ENCODE measurements at regions not wholly inside any gene's neighbourhood (a gene's known extent, or its start where the extent isn't known, plus 50 kb on each side); places are given as distances from the start of the nearest gene placed in this dataset.

DNA sequence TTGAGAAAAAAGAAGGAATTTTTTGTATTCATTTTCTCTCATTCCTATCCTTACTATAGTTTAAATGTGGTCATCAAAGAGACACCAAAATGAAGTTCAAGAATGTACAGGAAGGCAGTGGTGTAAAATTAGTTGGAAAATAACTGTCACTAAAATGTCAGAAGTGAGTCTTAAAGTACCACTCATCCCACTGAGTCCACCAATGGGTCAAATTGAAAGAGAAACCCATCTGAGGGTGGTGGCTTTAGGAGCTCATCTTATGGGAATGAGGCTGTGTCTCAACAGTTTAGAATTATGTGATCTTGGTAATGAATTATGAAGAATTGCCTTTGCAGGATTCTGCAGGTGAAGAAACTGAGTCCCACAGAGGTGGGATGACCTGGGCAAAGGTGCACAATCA, 403.5 kb downstream of the FGF9 start:
- intact Hi-C loops (cut with micrococcal nuclease) = no loop called here
- TF ChIP-seq EZH2phosphoT487 (IDR thresholded peaks at IDR 0.05; ENCODE audit: borderline replicate concordance, low read length) (no peak), EZH2 (IDR thresholded peaks at IDR 0.05; ENCODE audit: low read length, unreplicated experiment) (no peak)
- TF ChIP-seq, protein P1, sequence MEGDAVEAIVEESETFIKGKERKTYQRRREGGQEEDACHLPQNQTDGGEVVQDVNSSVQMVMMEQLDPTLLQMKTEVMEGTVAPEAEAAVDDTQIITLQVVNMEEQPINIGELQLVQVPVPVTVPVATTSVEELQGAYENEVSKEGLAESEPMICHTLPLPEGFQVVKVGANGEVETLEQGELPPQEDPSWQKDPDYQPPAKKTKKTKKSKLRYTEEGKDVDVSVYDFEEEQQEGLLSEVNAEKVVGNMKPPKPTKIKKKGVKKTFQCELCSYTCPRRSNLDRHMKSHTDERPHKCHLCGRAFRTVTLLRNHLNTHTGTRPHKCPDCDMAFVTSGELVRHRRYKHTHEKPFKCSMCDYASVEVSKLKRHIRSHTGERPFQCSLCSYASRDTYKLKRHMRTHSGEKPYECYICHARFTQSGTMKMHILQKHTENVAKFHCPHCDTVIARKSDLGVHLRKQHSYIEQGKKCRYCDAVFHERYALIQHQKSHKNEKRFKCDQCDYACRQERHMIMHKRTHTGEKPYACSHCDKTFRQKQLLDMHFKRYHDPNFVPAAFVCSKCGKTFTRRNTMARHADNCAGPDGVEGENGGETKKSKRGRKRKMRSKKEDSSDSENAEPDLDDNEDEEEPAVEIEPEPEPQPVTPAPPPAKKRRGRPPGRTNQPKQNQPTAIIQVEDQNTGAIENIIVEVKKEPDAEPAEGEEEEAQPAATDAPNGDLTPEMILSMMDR (conservative IDR thresholded peaks at IDR 0.05; ENCODE audit: low read depth, low read length) = no peak
- H3K9ac ChIP-seq (ENCODE audit: low read length) = no peak overlapping the region
- POLR2A ChIA-PET (ENCODE audit: unreplicated experiment) = no interaction called here
- CTCF ChIA-PET = no interaction called here
- no peak overlapping the region for H3K4me3 ChIP-seq (ENCODE audit: low read length)
- H3K36me3 ChIP-seq (ENCODE audit: low read depth, low read length) = no peaks in the 10 kb centered on the region
- no peak overlapping the region for H3K27ac ChIP-seq (ENCODE audit: low read length)
- ATAC-seq = no peak
- H3K9me2 ChIP-seq (replicated peaks; ENCODE audit: low read length) = no peaks in the 10 kb centered on the region
- BruUV-seq (replicated peaks) = no TSS peak
- H3K4me1 ChIP-seq (ENCODE audit: insufficient read depth, low read length) = no peaks in the 10 kb centered on the region
- no peaks in the 10 kb centered on the region for H3K27me3 ChIP-seq (ENCODE audit: low read length)
- no peaks in the 10 kb centered on the region for H3K79me2 ChIP-seq (ENCODE audit: low read length)
- no peak overlapping the region for H3K4me2 ChIP-seq (ENCODE audit: low read length)
- H3K9me3 ChIP-seq (ENCODE audit: low read length) = no peaks in the 10 kb centered on the region
- H3F3A ChIP-seq (ENCODE audit: low read length, unreplicated experiment) = no peaks in the 10 kb centered on the region
- no peaks in the 10 kb centered on the region for H4K20me1 ChIP-seq (ENCODE audit: low read length)
- H2AFZ ChIP-seq (ENCODE audit: low read length) = no peak overlapping the region
- DNase-seq = no peak

DNA sequence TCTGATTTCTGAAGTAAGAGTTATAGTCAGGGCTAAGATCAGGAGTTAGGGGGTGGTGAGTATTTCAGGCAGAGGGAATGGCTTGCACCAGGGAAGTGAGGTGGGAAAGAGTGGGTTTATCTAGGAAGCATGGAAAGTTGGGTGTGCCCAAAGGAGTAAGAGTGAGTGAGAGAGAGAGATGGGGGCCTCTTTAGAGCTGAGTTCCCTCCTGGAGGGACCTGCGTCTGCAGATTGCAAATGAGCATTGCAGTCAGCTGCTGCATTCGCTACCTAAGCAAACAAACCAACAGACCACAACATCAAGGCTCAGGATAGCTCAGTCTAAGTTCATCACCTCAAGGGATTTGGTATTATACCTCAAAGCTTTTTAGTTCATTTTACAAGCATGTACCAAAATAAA, 405.8 kb downstream of the FGF9 start:
- no peaks in the 10 kb centered on the region for H3K9me2 ChIP-seq (replicated peaks; ENCODE audit: low read length)
- no peaks in the 10 kb centered on the region for H4K20me1 ChIP-seq (ENCODE audit: low read length)
- TF ChIP-seq EZH2 (IDR thresholded peaks at IDR 0.05; ENCODE audit: low read length, unreplicated experiment) (no peak), EZH2phosphoT487 (IDR thresholded peaks at IDR 0.05; ENCODE audit: borderline replicate concordance, low read length) (no peak)
- TF ChIP-seq, protein P1 (conservative IDR thresholded peaks at IDR 0.05; ENCODE audit: low read depth, low read length) = no peak
- CTCF ChIA-PET = no interaction called here
- H3K4me2 ChIP-seq (ENCODE audit: low read length) = no peak overlapping the region
- no peaks in the 10 kb centered on the region for H3F3A ChIP-seq (ENCODE audit: low read length, unreplicated experiment)
- H3K4me1 ChIP-seq (ENCODE audit: insufficient read depth, low read length) = no peaks in the 10 kb centered on the region
- H3K36me3 ChIP-seq (ENCODE audit: low read depth, low read length) = no peaks in the 10 kb centered on the region
- POLR2A ChIA-PET (ENCODE audit: unreplicated experiment) = no interaction called here
- no peaks in the 10 kb centered on the region for H3K79me2 ChIP-seq (ENCODE audit: low read length)
- intact Hi-C loops (cut with micrococcal nuclease) = no loop called here
- H3K4me3 ChIP-seq (ENCODE audit: low read length) = no peak overlapping the region
- ATAC-seq (no peak), DNase-seq (no peak)
- no peaks in the 10 kb centered on the region for H3K27me3 ChIP-seq (ENCODE audit: low read length)
- BruUV-seq (replicated peaks) = no TSS peak
- H3K9me3 ChIP-seq (ENCODE audit: low read length) = no peaks in the 10 kb centered on the region
- no peak overlapping the region for H3K9ac ChIP-seq (ENCODE audit: low read length)
- no peak overlapping the region for H2AFZ ChIP-seq (ENCODE audit: low read length)
- no peak overlapping the region for H3K27ac ChIP-seq (ENCODE audit: low read length)

DNA sequence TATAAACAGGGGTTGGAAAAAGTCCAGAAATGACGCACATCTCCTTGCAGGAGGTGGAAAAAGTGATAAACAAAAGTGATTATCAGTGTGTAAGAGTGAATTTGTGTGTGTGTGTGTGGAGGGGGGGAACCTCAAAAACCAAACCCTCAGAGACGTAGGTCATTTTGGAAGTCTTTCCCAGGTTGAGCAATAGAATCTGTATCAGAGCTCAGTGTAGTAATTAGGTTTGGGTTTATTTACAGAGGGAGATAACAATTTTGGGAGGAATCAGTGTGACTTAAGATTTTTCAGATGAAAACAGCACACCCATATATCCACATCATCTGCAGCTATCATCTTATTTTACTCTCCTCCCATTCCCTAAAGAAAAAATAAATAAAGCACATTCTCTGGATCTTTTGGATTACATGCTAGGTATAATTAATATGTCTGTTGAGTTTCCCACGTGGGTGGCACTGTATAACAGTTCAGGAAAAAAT, 406.4 kb downstream of the FGF9 start:
- intact Hi-C loops (cut with micrococcal nuclease) = no loop called here
- CTCF ChIA-PET = no interaction called here
- Histone ChIP-seq H3K4me1 (ENCODE audit: insufficient read depth, low read length) (no peaks in the 10 kb centered on the region), H4K20me1 (ENCODE audit: low read length) (no peaks in the 10 kb centered on the region), H3K4me3 (ENCODE audit: low read length) (no peak overlapping the region), H3F3A (ENCODE audit: low read length, unreplicated experiment) (no peaks in the 10 kb centered on the region), H3K4me2 (ENCODE audit: low read length) (no peak overlapping the region), H3K79me2 (ENCODE audit: low read length) (no peaks in the 10 kb centered on the region), H3K27me3 (ENCODE audit: low read length) (no peaks in the 10 kb centered on the region), H3K9me2 (replicated peaks; ENCODE audit: low read length) (no peaks in the 10 kb centered on the region), H3K9me3 (ENCODE audit: low read length) (no peaks in the 10 kb centered on the region), H3K9ac (ENCODE audit: low read length) (no peak overlapping the region), H2AFZ (ENCODE audit: low read length) (no peak overlapping the region), H3K27ac (ENCODE audit: low read length) (no peak overlapping the region), H3K36me3 (ENCODE audit: low read depth, low read length) (no peaks in the 10 kb centered on the region)
- ATAC-seq (no peak), DNase-seq (no peak)
- BruUV-seq (replicated peaks) = no TSS peak
- POLR2A ChIA-PET (ENCODE audit: unreplicated experiment) = no interaction called here
- TF ChIP-seq EZH2phosphoT487 (IDR thresholded peaks at IDR 0.05; ENCODE audit: borderline replicate concordance, low read length) = no peak
- TF ChIP-seq EZH2 (IDR thresholded peaks at IDR 0.05; ENCODE audit: low read length, unreplicated experiment) = no peak
- TF ChIP-seq, protein P1 (conservative IDR thresholded peaks at IDR 0.05; ENCODE audit: low read depth, low read length) = no peak
